Stimulated activated effector memory CD8-positive, alpha-beta T cell treated with anti-CD3 and anti-CD28 coated beads, Interleukin-12 subunit alpha, Interleukin-12 subunit beta, amount 100 ng/mL, for 72 hours (primary cell): ENCODE measurements at regions not wholly inside any gene's neighbourhood (a gene's known extent, or its start where the extent isn't known, plus 50 kb on each side); places are given as distances from the start of the nearest gene placed in this dataset.
"Not testable (repeated sequence)": the region's sequence is repeated elsewhere in the genome, so short reads cannot be mapped to it uniquely, and the experiment has no call there.

ENCODE experiments used
- ATAC-seq: fragments of 150-1000 bp; cut with Tn5 transposase; 2 replicates; pipeline ENCODE4 v1.10.0; 2021
- DNase-seq, 2 donors: peaks; one replicate each; pipeline ENCODE4 v3.0.0; 2021 to 2022; ENCODE audit warnings: low spot score in 2 of 2
- H3K27ac Mint-ChIP-seq: one replicate; pipeline ENCODE4 v1.8.0; 2022; ENCODE audit warnings: mild to moderate bottlenecking, mixed read lengths
- H3K36me3 Mint-ChIP-seq: one replicate; pipeline ENCODE4 v1.8.0; 2022; ENCODE audit warnings: mild to moderate bottlenecking, mixed read lengths
- H3K4me1 Mint-ChIP-seq: one replicate; pipeline ENCODE4 v1.8.0; 2022; ENCODE audit warnings: mixed read lengths
- H3K4me3 Mint-ChIP-seq: one replicate; pipeline ENCODE4 v1.8.0; 2022; ENCODE audit warnings: mild to moderate bottlenecking, mixed read lengths
- H3K9me3 Mint-ChIP-seq: one replicate; pipeline ENCODE4 v1.8.0; 2022; ENCODE audit warnings: mixed read lengths

DNA sequence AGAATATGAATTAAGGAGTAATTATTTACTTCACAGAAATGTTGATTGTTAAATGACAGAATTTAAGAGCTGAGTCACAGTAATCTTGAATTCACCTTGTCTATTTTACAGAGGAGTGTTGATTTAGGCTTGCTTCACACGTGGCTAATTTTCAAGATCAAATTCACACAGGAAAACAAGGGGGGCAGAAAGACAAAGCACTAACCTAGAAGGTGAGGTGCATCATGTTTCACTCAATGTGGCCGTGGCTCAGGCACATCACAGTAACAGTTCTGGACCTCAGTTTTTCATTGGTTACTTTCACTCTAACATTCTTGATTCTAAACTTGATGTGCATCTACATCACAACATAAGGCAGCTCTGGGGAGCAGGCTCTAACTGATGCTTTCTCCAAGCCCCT lies 69.6 kb upstream of the GNAQ start:
- Mint-ChIP-seq H3K4me1 (peaks cover 18% of the 10 kb centered on the region), H3K4me3 (no peak overlapping the region), H3K36me3 (no peaks in the 10 kb centered on the region), H3K9me3 (no peaks in the 10 kb centered on the region), H3K27ac (no peak overlapping the region)
- ATAC-seq (peak; percentile 49), DNase-seq (no peak)

DNA sequence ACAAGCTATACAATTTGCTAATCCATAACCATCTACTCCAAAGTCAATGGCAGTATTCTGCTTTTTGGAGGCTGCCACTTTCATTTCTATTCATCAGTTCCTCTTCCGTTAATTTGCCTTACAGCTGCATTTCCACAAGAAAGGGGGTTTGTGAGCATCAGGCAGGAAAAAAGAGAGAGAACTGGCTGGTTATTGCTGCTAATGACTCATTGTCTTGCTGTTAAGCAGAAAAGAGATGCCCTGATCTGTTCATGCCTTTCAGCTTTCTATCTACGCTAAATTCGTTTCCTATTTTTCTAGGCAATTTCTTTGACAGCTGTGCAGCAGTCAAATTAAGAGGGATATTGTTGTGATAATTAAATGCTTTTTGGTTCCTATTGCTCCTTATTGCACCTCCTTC lies 65.9 kb upstream of the GNAQ start:
- H3K9me3 Mint-ChIP-seq: no peaks in the 10 kb centered on the region
- DNase-seq: no peak
- no peaks in the 10 kb centered on the region for H3K4me1 Mint-ChIP-seq
- no peak overlapping the region for H3K4me3 Mint-ChIP-seq
- no peak overlapping the region for H3K27ac Mint-ChIP-seq
- ATAC-seq: no peak
- H3K36me3 Mint-ChIP-seq: no peaks in the 10 kb centered on the region

DNA sequence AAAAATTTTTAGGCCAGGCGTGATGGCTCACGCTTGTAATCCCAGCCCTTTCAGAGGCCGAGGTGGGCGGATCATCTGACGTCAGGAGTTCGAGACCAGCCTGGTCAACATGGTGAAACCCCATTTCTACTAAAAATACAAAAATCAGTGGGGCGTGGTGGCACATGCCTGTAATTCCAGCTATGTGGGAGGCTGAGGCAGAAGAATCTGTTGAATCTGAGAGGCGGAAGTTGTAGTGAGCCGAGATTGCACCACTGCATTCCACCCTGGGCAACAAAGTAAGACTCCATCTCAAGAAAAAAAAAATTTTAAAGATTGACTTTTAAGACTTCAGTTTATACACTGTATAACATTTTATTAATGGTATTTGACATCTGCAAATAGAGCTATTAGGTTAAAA lies 60.1 kb upstream of the GNAQ start:
- ATAC-seq (no peak), DNase-seq (no peak)
- Mint-ChIP-seq H3K27ac (no peak overlapping the region), H3K9me3 (no peaks in the 10 kb centered on the region), H3K4me1 (no peaks in the 10 kb centered on the region), H3K36me3 (no peaks in the 10 kb centered on the region), H3K4me3 (no peak overlapping the region)

DNA sequence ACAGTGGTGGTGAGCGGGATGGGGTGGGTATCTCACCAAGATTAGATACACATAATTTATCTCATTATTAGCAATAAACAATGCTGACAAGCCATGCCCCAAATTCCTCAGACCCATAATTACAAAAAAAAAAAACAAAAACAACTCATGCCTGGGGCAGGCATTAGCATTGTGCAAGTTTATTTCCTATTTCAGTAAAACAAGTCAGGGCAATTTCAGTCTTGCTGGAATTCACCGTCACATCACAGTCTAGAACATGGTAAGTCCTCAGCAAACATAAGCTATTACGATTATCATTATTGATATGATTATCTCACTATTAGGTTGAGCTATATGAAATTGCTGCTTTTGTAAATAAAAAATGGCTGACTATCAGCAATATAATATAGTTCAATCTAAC lies 57.5 kb upstream of the GNAQ start:
- no peaks in the 10 kb centered on the region for H3K4me1 Mint-ChIP-seq
- DNase-seq (no peak), ATAC-seq (no peak)
- H3K4me3 Mint-ChIP-seq: no peak overlapping the region
- no peak overlapping the region for H3K27ac Mint-ChIP-seq
- peaks cover 6% of the 10 kb centered on the region for H3K9me3 Mint-ChIP-seq
- no peaks in the 10 kb centered on the region for H3K36me3 Mint-ChIP-seq

DNA sequence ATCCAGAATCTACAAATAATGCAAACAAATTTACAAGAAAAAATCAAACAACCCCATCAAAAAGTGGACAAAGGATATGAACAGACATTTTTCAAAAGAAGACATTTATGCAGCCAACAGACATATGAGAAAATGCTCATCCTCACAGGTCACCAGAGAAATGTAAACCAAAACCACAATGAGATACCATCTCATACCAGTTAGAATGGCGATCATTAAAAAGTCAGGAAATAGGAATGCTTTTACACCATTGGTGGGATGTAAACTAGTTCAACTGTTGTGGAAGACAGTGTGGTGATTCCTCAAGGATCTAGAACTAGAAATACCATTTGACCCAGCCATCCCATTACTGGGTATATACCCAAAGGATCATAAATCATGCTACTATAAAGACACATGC lies 56.6 kb upstream of the GNAQ start:
- not testable (repeated sequence) for H3K4me3 Mint-ChIP-seq, DNase-seq, H3K9me3 Mint-ChIP-seq, ATAC-seq, H3K27ac Mint-ChIP-seq, H3K4me1 Mint-ChIP-seq, H3K36me3 Mint-ChIP-seq
